HG02885 (cell line): ENCODE measurements at regions not wholly inside any gene's neighbourhood (a gene's known extent, or its start where the extent isn't known, plus 50 kb on each side); places are given as distances from the start of the nearest gene placed in this dataset.
"Not testable (repeated sequence)": the region's sequence is repeated elsewhere in the genome, so short reads cannot be mapped to it uniquely, and the experiment has no call there.

Experiments used
- ATAC-seq: cut with Tn5 transposase; IDR thresholded peaks from one replicate; pipeline ENCODE4 v1.9.1; 2021; ENCODE audit warnings: mild to moderate bottlenecking; ENCODE audit not compliant: unreplicated experiment, poor library complexity

- not testable (repeated sequence) for ATAC-seq
Measured at GRCh38 chr12:39699079-39699478, 79.5 kb upstream of the ABCD2 start.

- no peak for ATAC-seq
Measured at GRCh38 chr12:39697108-39697507, 77.5 kb upstream of the ABCD2 start.

GRCh38 chr12:39692258-39692853, 72.8 kb upstream of the ABCD2 start:
- peak; percentile 86 for ATAC-seq

GRCh38 chr12:39685854-39686657, 66.5 kb upstream of the ABCD2 start:
- no peak for ATAC-seq

- peak; percentile 60 for ATAC-seq
Measured at GRCh38 chr12:39682689-39683477, 63.3 kb upstream of the ABCD2 start.

- ATAC-seq: no peak
Measured at GRCh38 chr12:39675263-39675662, 55.7 kb upstream of the ABCD2 start.

- ATAC-seq: no peak
Measured at GRCh38 chr12:39672976-39673375, 53.4 kb upstream of the ABCD2 start.

- ATAC-seq: no peak
Measured at GRCh38 chr12:39671898-39672875, 52.6 kb upstream of the ABCD2 start.

- not testable (repeated sequence) for ATAC-seq
Measured at GRCh38 chr12:39669539-39669938, 49.9 kb upstream of the ABCD2 start.
